Heart right ventricle (tissue), 16 donors: ENCODE measurements at regions not wholly inside any gene's neighbourhood (a gene's known extent, or its start where the extent isn't known, plus 50 kb on each side); places are given as distances from the start of the nearest gene placed in this dataset.
"Not testable (repeated sequence)": the region's sequence is repeated elsewhere in the genome, so short reads cannot be mapped to it uniquely, and the experiment has no call there.

Source experiments
- ATAC-seq, 8 donors: fragments of 200-7000 bp; cut with Tn5 transposase; one replicate each; pipeline ENCODE4 v1.9.1; 2020; ENCODE audit warnings: mild to moderate bottlenecking in 8 of 8, moderate library complexity in 8 of 8, moderate number of reproducible peaks in 1 of 8
- DNase-seq, 2 donors: peaks; one replicate each; pipeline ENCODE4 v3.0.0-alpha.2; 2020
- H3K27ac ChIP-seq, 10 donors: fragments of 200-600 bp; sonication (generic) in 2 of 10; one replicate each; pipeline versions ENCODE4 v1.5.0 to v1.8.0; 2020 to 2022; ENCODE audit warnings: mild to moderate bottlenecking in 3 of 10
- H3K27me3 ChIP-seq, 7 donors: fragments of 200-600 bp; one replicate each; pipeline ENCODE4 v1.8.0; 2021 to 2022; ENCODE audit warnings: mild to moderate bottlenecking in 2 of 7
- H3K36me3 ChIP-seq, 9 donors: fragments of 200-600 bp; sonication (generic) in 1 of 9; one replicate each; pipeline versions ENCODE4 v1.5.0 to v1.8.0; 2020 to 2022; ENCODE audit warnings: mild to moderate bottlenecking in 2 of 9
- H3K4me1 ChIP-seq, 9 donors: fragments of 200-600 bp; sonication (generic) in 1 of 9; one replicate each; pipeline versions ENCODE4 v1.5.0 to v1.8.0; 2020 to 2022; ENCODE audit warnings: mild to moderate bottlenecking in 4 of 9
- H3K4me3 ChIP-seq, 10 donors: fragments of 200-600 bp; sonication (generic) in 2 of 10; one replicate each; pipeline versions ENCODE4 v1.5.0 to v1.8.0; 2020 to 2022; ENCODE audit warnings: mild to moderate bottlenecking in 7 of 10, moderate library complexity in 2 of 10
- H3K9me3 ChIP-seq, 11 donors: fragments of 200-600 bp in 10 of 11; sonication (generic) in 2 of 11; one replicate each; pipeline versions ENCODE4 v1.5.0 to v1.8.0; 2013 to 2022; ENCODE audit warnings: mild to moderate bottlenecking in 2 of 11, control low read depth in 1 of 11, moderate library complexity in 1 of 11
- CTCF ChIP-seq, 9 donors: fragments of 200-600 bp; sonication (generic) in 2 of 9; IDR thresholded peaks; one replicate each; pipeline versions ENCODE4 v1.5.0 to v1.8.0; 2021 to 2022; ENCODE audit warnings: antibody characterized with exemption in 9 of 9, mild to moderate bottlenecking in 5 of 9, moderate library complexity in 1 of 9
- WGBS, 2 donors: extraction: QIAGEN DNeasy Blood & Tissue Kit; methylation state at CpG; one replicate each; pipeline ENCODE4 v1.1.7; 2013; ENCODE audit warnings: inconsistent platforms in 1 of 2; 5-methylcytosine and 5-hydroxymethylcytosine counted together
- intact Hi-C, 10 donors: fragments of 100-400 bp; cut with DNase I; formaldehyde crosslinking; loops; one replicate each; pipeline versions ENCODE4 v1.11.1 to v1.14.2; 2022
- donor health status: Arrhythmogenic right ventricular cardiomyopathy.
- donor health status: ischemic (EF 13 %, LVEDD 7.1; RV severe dilation, severe dysfunction).
- donor health status: healthy with polysubstance abuse.
- donor health status: DM: no; HTN: yes; CAD: no.
- donor health status: DM: no; HTN: no; CAD: no.
- donor health status: ischemic (EF 25% LVEDD 6.9; RV normal size, moderate dysfunction).
- donor health status: ischemic (EF 25% LVEDD 5.7; RV mildly dilated, moderate dysfunction).
- donor health status: healthy.
- donor health status: DM: yes; HTN: yes; CAD: no.
- donor health status: Ischemic cardiomyopathy.
- donor health status: ischemic (EF 35%, LVEDD 5.7; RV mildly dilated, moderate dysfunction).
- donor health status: nonischemic (EF 11% LVEDD 7.7; RV severe dilation, severe dysfunction).
- donor health status: DM: yes; HTN: yes; CAD: no.
- donor health status: PGD.
- donor health status: ischemic (EF 29% LVEDD 5.4; RV normal size, mild dysfunction).
- donor health status: nonischemic (EF 23%, LVEDD 6.1; RV moderate dilation, normal function).

- Histone ChIP-seq H3K36me3 (no peaks in the 10 kb centered on the region), H3K27me3 (no peaks in the 10 kb centered on the region), H3K9me3 (peaks cover 0 to 2% (median 0%) of the 10 kb centered on the region in 11 donors), H3K27ac (peak overlapping the region in 1 of 10 donors; percentile 32), H3K4me1 (peaks cover 0 to 21% (median 0%) of the 10 kb centered on the region in 9 donors), H3K4me3 (no peak overlapping the region)
- WGBS, 2 donors = 76 to 94% methylated on average over 1 of the region's 1 CpG
- DNase-seq (no peak), ATAC-seq (no peak)
- intact Hi-C loops = no loop called here
- TF ChIP-seq CTCF (IDR thresholded peaks at IDR 0.05) = no peak
Observed at GRCh38 chr14:81772381-81772780, 238.7 kb upstream of the SEL1L start.

- Histone ChIP-seq H3K4me3 (no peak overlapping the region), H3K27me3 (no peaks in the 10 kb centered on the region), H3K4me1 (peaks cover 0 to 7% (median 0%) of the 10 kb centered on the region in 9 donors), H3K27ac (no peak overlapping the region), H3K36me3 (no peaks in the 10 kb centered on the region), H3K9me3 (peaks cover 0 to 6% (median 0%) of the 10 kb centered on the region in 11 donors)
- DNase-seq (no peak), ATAC-seq (no peak)
- intact Hi-C loops = no loop called here
- 76 to 80% methylated on average over 2 of the region's 2 CpGs for WGBS, 2 donors
- no peak for TF ChIP-seq CTCF (IDR thresholded peaks at IDR 0.05)
Observed at GRCh38 chr14:81776531-81776930, 242.9 kb upstream of the SEL1L start.

GRCh38 chr14:81781798-81782197 lies 248.1 kb upstream of the SEL1L start:
- H3K4me1 ChIP-seq, ATAC-seq, intact Hi-C loops, H3K9me3 ChIP-seq, H3K27me3 ChIP-seq, H3K4me3 ChIP-seq, H3K27ac ChIP-seq, DNase-seq, H3K36me3 ChIP-seq: not testable (repeated sequence)
- WGBS, 2 donors = 73 to 80% methylated on average over 7 of the region's 7 CpGs

- TF ChIP-seq CTCF (IDR thresholded peaks at IDR 0.05) = no peak
- WGBS, 2 donors = 75 to 79% methylated on average over 5 of the region's 5 CpGs
- Histone ChIP-seq H3K9me3 (peaks cover 0 to 7% (median 0%) of the 10 kb centered on the region in 11 donors), H3K36me3 (no peaks in the 10 kb centered on the region), H3K4me1 (no peaks in the 10 kb centered on the region), H3K4me3 (no peak overlapping the region), H3K27me3 (no peaks in the 10 kb centered on the region), H3K27ac (no peak overlapping the region)
- intact Hi-C loops = no loop called here
- peak in 1 of 8 donors; percentile 33 for ATAC-seq
- no peak for DNase-seq
Observed at GRCh38 chr14:81784084-81784483, 250.4 kb upstream of the SEL1L start.

GRCh38 chr14:81797315-81797714 lies 263.7 kb upstream of the SEL1L start:
- Histone ChIP-seq H3K9me3 (no peaks in the 10 kb centered on the region), H3K27ac (no peak overlapping the region), H3K36me3 (no peaks in the 10 kb centered on the region), H3K27me3 (no peaks in the 10 kb centered on the region), H3K4me1 (no peaks in the 10 kb centered on the region), H3K4me3 (no peak overlapping the region)
- no peak for TF ChIP-seq CTCF (IDR thresholded peaks at IDR 0.05)
- 68 to 72% methylated on average over 2 of the region's 2 CpGs for WGBS, 2 donors
- intact Hi-C loops = no loop called here
- peak in 3 of 8 donors; percentile 24 to 76 (median 52) for ATAC-seq
- DNase-seq = no peak
